GM12878 (cell line): ENCODE measurements at regions not wholly inside any gene's neighbourhood (a gene's known extent, or its start where the extent isn't known, plus 50 kb on each side); places are given as distances from the start of the nearest gene placed in this dataset.

Experiments used
- ATAC-seq: fragments of 200-7000 bp; cut with Tn5 transposase; 3 replicates; pipeline ENCODE4 v1.9.1; 2020; ENCODE audit warnings: mild to moderate bottlenecking, moderate library complexity
- BruUV-seq: library from RNA; stranded (reverse); fragments of 400-500 nt; replicated peaks from 2 replicates; lab custom pipeline; 2021; lab: Mats Ljungman, UMichigan
- CTCF ChIA-PET: fragments of 300-600 bp; sonication (Branson Sonifier 250); formaldehyde crosslinking; extraction: SDS; loops from one replicate; lab custom pipeline; 2021; ENCODE audit warnings: inconsistent platforms; lab: Yijun Ruan, JAX
- POLR2A ChIA-PET: fragments of 350-600 bp; formaldehyde crosslinking; extraction: SDS; loops from one replicate; lab custom pipeline; 2021; ENCODE audit warnings: inconsistent platforms; lab: Charles Lee
- RAD21 ChIA-PET: fragments of 300-600 bp; sonication (Branson Sonifier 250); formaldehyde crosslinking; loops from one replicate; lab custom pipeline; 2023; ENCODE audit warnings: antibody characterized with exemption; ENCODE audit not compliant: unreplicated experiment; lab: Charles Lee
- SMC1A ChIA-PET: fragments of 300-600 bp; sonication (Branson Sonifier 250); formaldehyde crosslinking; loops from one replicate; lab custom pipeline; 2023; ENCODE audit not compliant: unreplicated experiment, uncharacterized antibody; lab: Charles Lee
- DNase-seq: peaks from one replicate; pipeline ENCODE4 v3.0.0-alpha.2; 2011; ENCODE audit warnings: low read depth, low spot score
- FAIRE-seq: peaks from 3 replicates; lab custom pipeline; 2011; peaks lifted over from hg19 to GRCh38; lab: Jason Lieb, UNC
- H2AFZ ChIP-seq: 2 replicates; pipeline ENCODE4 v1.6.0; 2011; ENCODE audit warnings: low read depth, low read length, control low read depth; ENCODE audit not compliant: control insufficient read depth
- H3K27ac ChIP-seq: 2 replicates; pipeline ENCODE4 v1.5.1; 2011; ENCODE audit warnings: control low read depth; ENCODE audit not compliant: control insufficient read depth, insufficient read depth
- H3K27me3 ChIP-seq, 2 experiments: replicated peaks in 1 of 2; 2 replicates each; pipeline versions ENCODE4 v1.6.0 to v1.6.1; 2011; ENCODE audit warnings: low read length in 1 of 2; ENCODE audit not compliant: control insufficient read depth in 2 of 2, insufficient read depth in 2 of 2
- H3K36me3 ChIP-seq, 2 experiments: 2 replicates each; pipeline ENCODE4 v1.5.1; 2011; ENCODE audit warnings: low read length in 1 of 2; ENCODE audit not compliant: control insufficient read depth in 2 of 2, insufficient read depth in 2 of 2
- H3K4me1 ChIP-seq: 2 replicates; pipeline ENCODE4 v1.6.1; 2011; ENCODE audit warnings: mild to moderate bottlenecking, low read length, moderate library complexity, mixed read lengths; ENCODE audit not compliant: control insufficient read depth, insufficient read depth
- H3K4me2 ChIP-seq: 2 replicates; pipeline ENCODE4 v1.6.0; 2011; ENCODE audit warnings: control low read depth; ENCODE audit not compliant: control insufficient read depth, insufficient read depth
- H3K4me3 ChIP-seq: fragments of 200-600 bp; sonication (generic); 2 replicates; pipeline ENCODE4 v1.5.1; 2016
- H3K79me2 ChIP-seq: 2 replicates; pipeline ENCODE4 v1.6.0; 2011; ENCODE audit warnings: low read length; ENCODE audit not compliant: control insufficient read depth, insufficient read depth
- H3K9ac ChIP-seq: 2 replicates; pipeline ENCODE4 v1.8.0; 2011; ENCODE audit warnings: low read length, control low read depth, mixed read lengths; ENCODE audit not compliant: control insufficient read depth, insufficient read depth
- H3K9me3 ChIP-seq: replicated peaks from 3 replicates; pipeline ENCODE4 v1.5.1; 2011; ENCODE audit warnings: mild to moderate bottlenecking, low read length; ENCODE audit not compliant: control insufficient read depth, insufficient read depth
- H4K20me1 ChIP-seq: 2 replicates; pipeline ENCODE4 v1.6.0; 2011; ENCODE audit not compliant: control insufficient read depth, insufficient read depth
- ATF7 ChIP-seq: fragments of 450-650 bp; IDR thresholded peaks from 2 replicates; pipeline ENCODE4 v1.6.1; 2016; ENCODE audit warnings: low read depth, mild to moderate bottlenecking
- CEBPB ChIP-seq, 2 experiments: fragments of 150-350 bp in 1 of 2; IDR thresholded peaks; 2 replicates each; pipeline ENCODE4 v1.6.1; 2012 to 2014; ENCODE audit warnings: low read depth in 2 of 2, low read length in 2 of 2, borderline replicate concordance in 1 of 2, inconsistent platforms in 1 of 2
- DPF2 ChIP-seq: fragments of 450-650 bp; IDR thresholded peaks from 2 replicates; pipeline ENCODE4 v1.6.1; 2017; ENCODE audit warnings: mild to moderate bottlenecking
- ETV6 ChIP-seq, 2 experiments: fragments of 450-650 bp in 1 of 2; IDR thresholded peaks in 1 of 2; conservative IDR thresholded peaks in 1 of 2; 2 replicates each; pipeline ENCODE4 v1.6.1; 2014; ENCODE audit warnings: antibody characterized with exemption in 1 of 2, borderline replicate concordance in 1 of 2, low read depth in 1 of 2, mild to moderate bottlenecking in 1 of 2, moderate library complexity in 1 of 2
- GATAD2B ChIP-seq: fragments of 450-650 bp; conservative IDR thresholded peaks from 2 replicates; pipeline ENCODE4 v1.6.1; 2017; ENCODE audit warnings: low read depth, mild to moderate bottlenecking, moderate library complexity
- MYB ChIP-seq: fragments of 150-350 bp; IDR thresholded peaks from 2 replicates; pipeline ENCODE4 v1.6.1; 2014; ENCODE audit warnings: mild to moderate bottlenecking, low read depth, low read length, borderline replicate concordance
- NFXL1 ChIP-seq: fragments of 450-650 bp; IDR thresholded peaks from 2 replicates; pipeline ENCODE4 v1.6.1; 2017; ENCODE audit warnings: antibody characterized with exemption, mild to moderate bottlenecking, borderline replicate concordance
- NR2C1 ChIP-seq: fragments of 450-650 bp; IDR thresholded peaks from 2 replicates; pipeline ENCODE4 v1.6.1; 2017; ENCODE audit warnings: antibody characterized with exemption, mild to moderate bottlenecking, moderate library complexity
- NR2C2 ChIP-seq: IDR thresholded peaks from 2 replicates; pipeline ENCODE4 v1.6.1; 2011; ENCODE audit warnings: borderline replicate concordance, low read depth; ENCODE audit not compliant: control insufficient read depth, insufficient read length
- POLR2AphosphoS5 ChIP-seq: IDR thresholded peaks from 2 replicates; pipeline ENCODE4 v1.6.1; 2011; ENCODE audit warnings: mild to moderate bottlenecking, low read length, inconsistent platforms
- STAT1 ChIP-seq: fragments of 450-650 bp; conservative IDR thresholded peaks from 2 replicates; pipeline ENCODE4 v1.6.1; 2014; ENCODE audit warnings: antibody characterized with exemption, mild to moderate bottlenecking
- WGBS: methylation state at CpG from one replicate; pipeline ENCODE4 v1.1.6; 2016; ENCODE audit warnings: low lambda C conversion rate; ENCODE audit not compliant: insufficient replicate concordance, insufficient coverage; ENCODE audit errors: missing lambda C conversion rate; 5-methylcytosine and 5-hydroxymethylcytosine counted together
- in situ Hi-C: fragments of 300-500 bp; cut with MboI; formaldehyde crosslinking; loops from 9 replicates; pipeline ENCODE4 v1.14.3; 2018; ENCODE audit warnings: mixed read lengths
- intact Hi-C: fragments of 100-400 bp; cut with micrococcal nuclease; formaldehyde crosslinking; loops from one replicate; pipeline ENCODE4 v1.14.2; 2022; ENCODE audit not compliant: unreplicated experiment
- TF ChIP-seq, protein P1 (sequence below): fragments of 450-650 bp; IDR thresholded peaks from 2 replicates; pipeline ENCODE4 v1.6.1; 2017; ENCODE audit warnings: antibody characterized with exemption, mild to moderate bottlenecking, moderate library complexity
- TF ChIP-seq, protein P2 (sequence below): fragments of 450-650 bp; IDR thresholded peaks from 2 replicates; pipeline ENCODE4 v1.6.1; 2014; ENCODE audit warnings: mild to moderate bottlenecking
- TF ChIP-seq, protein P3 (sequence below): fragments of 450-650 bp; formaldehyde crosslinking; IDR thresholded peaks from 2 replicates; pipeline ENCODE4 v1.5.0; 2022; ENCODE audit warnings: mild to moderate bottlenecking, missing genetic modification characterization
- TF ChIP-seq, protein P4 (sequence below): fragments of 450-650 bp; IDR thresholded peaks from 2 replicates; pipeline ENCODE4 v1.6.1; 2016; ENCODE audit warnings: mild to moderate bottlenecking

DNA sequence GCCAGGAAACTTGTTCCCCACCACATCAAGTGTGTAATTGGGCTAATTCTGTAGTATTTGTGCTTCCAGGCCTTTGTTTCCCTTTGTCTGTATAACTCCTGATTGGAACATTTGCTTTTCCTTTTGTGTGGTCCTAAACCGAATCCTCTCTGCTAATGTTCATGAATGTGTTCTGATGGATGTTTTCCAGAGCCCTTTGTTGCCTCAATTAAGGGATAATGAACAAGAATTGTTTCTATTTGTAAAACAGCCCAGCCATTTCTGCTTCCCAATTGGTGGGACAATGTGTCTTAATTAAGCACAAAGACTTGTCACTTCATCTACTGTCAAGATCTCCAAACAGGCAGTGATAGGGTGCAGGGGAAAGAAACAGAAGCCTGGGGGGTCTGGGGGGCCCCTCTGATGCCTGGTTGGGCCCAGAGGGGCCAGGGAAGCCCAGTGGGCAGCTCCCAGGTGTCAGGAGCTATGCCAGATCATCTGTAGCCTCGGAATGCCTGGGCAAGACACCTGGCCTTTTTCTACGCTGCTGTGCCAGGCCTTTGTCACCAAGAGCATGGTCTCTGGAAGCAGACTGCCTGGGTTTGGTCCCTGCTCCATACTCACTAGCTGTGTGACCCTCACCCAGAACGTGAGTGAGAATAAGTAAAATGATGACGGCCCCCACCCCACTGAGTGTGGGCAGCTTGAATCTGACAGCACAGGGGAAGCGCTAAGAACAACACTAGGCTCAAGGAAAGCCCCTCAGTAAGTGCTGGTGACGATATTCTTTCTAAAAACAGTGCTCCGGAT is 116.6 kb upstream of the PRR20G start:
- ChIA-PET POLR2A (no interaction called here), CTCF (interaction anchor here (0.8 kb wide), 1 partner anchor 11 kb away, joined by 6 read pairs; no protein-coding TSS in a partner anchor), RAD21 (no interaction called here), SMC1A (interaction anchor here (0.8 kb wide), 1 partner anchor 102 kb away, joined by 3 read pairs; no protein-coding TSS in a partner anchor)
- Histone ChIP-seq H3K4me1 (peaks cover 3% of the 10 kb centered on the region; the same call in 1 of the 2 replicates), H3K79me2 (no peaks in the 10 kb centered on the region), H3K27ac (no peak overlapping the region), H3K27me3 (peaks cover under 1 to 7% of the 10 kb centered on the region in 2 experiments; a peak in 2 of 4 replicates), H3K36me3 (no peaks in the 10 kb centered on the region), H3K9ac (no peak overlapping the region), H4K20me1 (no peaks in the 10 kb centered on the region), H2AFZ (no peak overlapping the region), H3K4me3 (no peak overlapping the region), H3K9me3 (no peaks in the 10 kb centered on the region), H3K4me2 (no peak overlapping the region)
- in situ Hi-C loops = no loop called here
- DNase-seq = no peak
- intact Hi-C loops = loop anchor here (10.0 kb wide), 1 partner anchor 140 kb away; no protein-coding TSS in a partner anchor
- WGBS = 17% methylated on average over 8 of the region's 8 CpGs
- no peak for ATAC-seq
- no TSS peak for BruUV-seq
- no peak for FAIRE-seq
- no peak for TF ChIP-seq NR2C2
- TF ChIP-seq, protein P1, sequence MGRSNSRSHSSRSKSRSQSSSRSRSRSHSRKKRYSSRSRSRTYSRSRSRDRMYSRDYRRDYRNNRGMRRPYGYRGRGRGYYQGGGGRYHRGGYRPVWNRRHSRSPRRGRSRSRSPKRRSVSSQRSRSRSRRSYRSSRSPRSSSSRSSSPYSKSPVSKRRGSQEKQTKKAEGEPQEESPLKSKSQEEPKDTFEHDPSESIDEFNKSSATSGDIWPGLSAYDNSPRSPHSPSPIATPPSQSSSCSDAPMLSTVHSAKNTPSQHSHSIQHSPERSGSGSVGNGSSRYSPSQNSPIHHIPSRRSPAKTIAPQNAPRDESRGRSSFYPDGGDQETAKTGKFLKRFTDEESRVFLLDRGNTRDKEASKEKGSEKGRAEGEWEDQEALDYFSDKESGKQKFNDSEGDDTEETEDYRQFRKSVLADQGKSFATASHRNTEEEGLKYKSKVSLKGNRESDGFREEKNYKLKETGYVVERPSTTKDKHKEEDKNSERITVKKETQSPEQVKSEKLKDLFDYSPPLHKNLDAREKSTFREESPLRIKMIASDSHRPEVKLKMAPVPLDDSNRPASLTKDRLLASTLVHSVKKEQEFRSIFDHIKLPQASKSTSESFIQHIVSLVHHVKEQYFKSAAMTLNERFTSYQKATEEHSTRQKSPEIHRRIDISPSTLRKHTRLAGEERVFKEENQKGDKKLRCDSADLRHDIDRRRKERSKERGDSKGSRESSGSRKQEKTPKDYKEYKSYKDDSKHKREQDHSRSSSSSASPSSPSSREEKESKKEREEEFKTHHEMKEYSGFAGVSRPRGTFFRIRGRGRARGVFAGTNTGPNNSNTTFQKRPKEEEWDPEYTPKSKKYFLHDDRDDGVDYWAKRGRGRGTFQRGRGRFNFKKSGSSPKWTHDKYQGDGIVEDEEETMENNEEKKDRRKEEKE = no peak
- TF ChIP-seq GATAD2B = no peak
- TF ChIP-seq ETV6 (conservative IDR thresholded peaks at IDR 0.05 in 1 of 2, IDR thresholded peaks at IDR 0.05 in 1 of 2; ENCODE audit: borderline replicate concordance in 1 of 2, low read depth in 1 of 2) = no peak
- TF ChIP-seq, protein P2, sequence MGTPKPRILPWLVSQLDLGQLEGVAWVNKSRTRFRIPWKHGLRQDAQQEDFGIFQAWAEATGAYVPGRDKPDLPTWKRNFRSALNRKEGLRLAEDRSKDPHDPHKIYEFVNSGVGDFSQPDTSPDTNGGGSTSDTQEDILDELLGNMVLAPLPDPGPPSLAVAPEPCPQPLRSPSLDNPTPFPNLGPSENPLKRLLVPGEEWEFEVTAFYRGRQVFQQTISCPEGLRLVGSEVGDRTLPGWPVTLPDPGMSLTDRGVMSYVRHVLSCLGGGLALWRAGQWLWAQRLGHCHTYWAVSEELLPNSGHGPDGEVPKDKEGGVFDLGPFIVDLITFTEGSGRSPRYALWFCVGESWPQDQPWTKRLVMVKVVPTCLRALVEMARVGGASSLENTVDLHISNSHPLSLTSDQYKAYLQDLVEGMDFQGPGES = no peak
- TF ChIP-seq MYB = no peak
- TF ChIP-seq, protein P3, sequence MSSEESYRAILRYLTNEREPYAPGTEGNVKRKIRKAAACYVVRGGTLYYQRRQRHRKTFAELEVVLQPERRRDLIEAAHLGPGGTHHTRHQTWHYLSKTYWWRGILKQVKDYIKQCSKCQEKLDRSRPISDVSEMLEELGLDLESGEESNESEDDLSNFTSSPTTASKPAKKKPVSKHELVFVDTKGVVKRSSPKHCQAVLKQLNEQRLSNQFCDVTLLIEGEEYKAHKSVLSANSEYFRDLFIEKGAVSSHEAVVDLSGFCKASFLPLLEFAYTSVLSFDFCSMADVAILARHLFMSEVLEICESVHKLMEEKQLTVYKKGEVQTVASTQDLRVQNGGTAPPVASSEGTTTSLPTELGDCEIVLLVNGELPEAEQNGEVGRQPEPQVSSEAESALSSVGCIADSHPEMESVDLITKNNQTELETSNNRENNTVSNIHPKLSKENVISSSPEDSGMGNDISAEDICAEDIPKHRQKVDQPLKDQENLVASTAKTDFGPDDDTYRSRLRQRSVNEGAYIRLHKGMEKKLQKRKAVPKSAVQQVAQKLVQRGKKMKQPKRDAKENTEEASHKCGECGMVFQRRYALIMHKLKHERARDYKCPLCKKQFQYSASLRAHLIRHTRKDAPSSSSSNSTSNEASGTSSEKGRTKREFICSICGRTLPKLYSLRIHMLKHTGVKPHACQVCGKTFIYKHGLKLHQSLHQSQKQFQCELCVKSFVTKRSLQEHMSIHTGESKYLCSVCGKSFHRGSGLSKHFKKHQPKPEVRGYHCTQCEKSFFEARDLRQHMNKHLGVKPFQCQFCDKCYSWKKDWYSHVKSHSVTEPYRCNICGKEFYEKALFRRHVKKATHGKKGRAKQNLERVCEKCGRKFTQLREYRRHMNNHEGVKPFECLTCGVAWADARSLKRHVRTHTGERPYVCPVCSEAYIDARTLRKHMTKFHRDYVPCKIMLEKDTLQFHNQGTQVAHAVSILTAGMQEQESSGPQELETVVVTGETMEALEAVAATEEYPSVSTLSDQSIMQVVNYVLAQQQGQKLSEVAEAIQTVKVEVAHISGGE = no peak
- no peak for TF ChIP-seq CEBPB (IDR thresholded peaks at IDR 0.05; ENCODE audit: borderline replicate concordance in 1 of 2, low read depth in 2 of 2, low read length in 2 of 2)
- TF ChIP-seq DPF2 = no peak
- TF ChIP-seq, protein P4, sequence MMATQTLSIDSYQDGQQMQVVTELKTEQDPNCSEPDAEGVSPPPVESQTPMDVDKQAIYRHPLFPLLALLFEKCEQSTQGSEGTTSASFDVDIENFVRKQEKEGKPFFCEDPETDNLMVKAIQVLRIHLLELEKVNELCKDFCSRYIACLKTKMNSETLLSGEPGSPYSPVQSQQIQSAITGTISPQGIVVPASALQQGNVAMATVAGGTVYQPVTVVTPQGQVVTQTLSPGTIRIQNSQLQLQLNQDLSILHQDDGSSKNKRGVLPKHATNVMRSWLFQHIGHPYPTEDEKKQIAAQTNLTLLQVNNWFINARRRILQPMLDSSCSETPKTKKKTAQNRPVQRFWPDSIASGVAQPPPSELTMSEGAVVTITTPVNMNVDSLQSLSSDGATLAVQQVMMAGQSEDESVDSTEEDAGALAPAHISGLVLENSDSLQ = no peak
- no peak for TF ChIP-seq STAT1
- no peak for TF ChIP-seq POLR2AphosphoS5
- TF ChIP-seq NR2C1 = no peak
- no peak for TF ChIP-seq NFXL1
- TF ChIP-seq ATF7 = no peak
